Calu3 (cell line): ENCODE measurements at regions not wholly inside any gene's neighbourhood (a gene's known extent, or its start where the extent isn't known, plus 50 kb on each side); places are given as distances from the start of the nearest gene placed in this dataset.

Source experiments
- BruUV-seq: library from RNA; stranded (reverse); fragments of 400-500 nt; replicated peaks from 2 replicates; lab custom pipeline; 2021; lab: Mats Ljungman, UMichigan
- CTCF ChIA-PET: fragments of 300-600 bp; sonication (Branson Sonifier 250); formaldehyde crosslinking; loops from one replicate; lab custom pipeline; 2022; ENCODE audit warnings: antibody characterized with exemption; lab: Charles Lee
- DNase-seq: peaks from one replicate; pipeline ENCODE4 v3.0.0; 2022
- H3K27ac Mint-ChIP-seq: one replicate; pipeline ENCODE4 v1.8.0; 2022; ENCODE audit warnings: mixed read lengths; ENCODE audit not compliant: unreplicated experiment
- H3K27me3 Mint-ChIP-seq: one replicate; pipeline ENCODE4 v1.8.0; 2022; ENCODE audit warnings: mixed read lengths; ENCODE audit not compliant: unreplicated experiment
- H3K36me3 Mint-ChIP-seq: one replicate; pipeline ENCODE4 v1.8.0; 2022; ENCODE audit warnings: mild to moderate bottlenecking, moderate library complexity, mixed read lengths; ENCODE audit not compliant: insufficient read depth, unreplicated experiment
- H3K4me1 Mint-ChIP-seq: one replicate; pipeline ENCODE4 v1.8.0; 2022; ENCODE audit warnings: mild to moderate bottlenecking, low read depth, mixed read lengths; ENCODE audit not compliant: unreplicated experiment
- H3K4me3 Mint-ChIP-seq: one replicate; pipeline ENCODE4 v1.8.0; 2022; ENCODE audit warnings: mild to moderate bottlenecking, low read depth, moderate library complexity, mixed read lengths; ENCODE audit not compliant: unreplicated experiment
- H3K9me3 Mint-ChIP-seq: one replicate; pipeline ENCODE4 v1.8.0; 2022; ENCODE audit warnings: low read depth, mixed read lengths; ENCODE audit not compliant: unreplicated experiment
- intact Hi-C: fragments of 100-400 bp; cut with micrococcal nuclease; formaldehyde crosslinking; loops from one replicate; pipeline ENCODE4 v1.10.0; 2022; ENCODE audit not compliant: unreplicated experiment
- TF ChIP-seq, protein P1 (sequence below): fragments of 200-600 bp; IDR thresholded peaks from one replicate; pipeline ENCODE4 v1.8.0; 2022; ENCODE audit warnings: antibody characterized with exemption; ENCODE audit not compliant: unreplicated experiment

GRCh38 chr16:64585367-64585766, 536.5 kb downstream of the CDH11 start:
- BruUV-seq, result no TSS peak
- no peaks in the 10 kb centered on the region for H3K27me3 Mint-ChIP-seq

DNA sequence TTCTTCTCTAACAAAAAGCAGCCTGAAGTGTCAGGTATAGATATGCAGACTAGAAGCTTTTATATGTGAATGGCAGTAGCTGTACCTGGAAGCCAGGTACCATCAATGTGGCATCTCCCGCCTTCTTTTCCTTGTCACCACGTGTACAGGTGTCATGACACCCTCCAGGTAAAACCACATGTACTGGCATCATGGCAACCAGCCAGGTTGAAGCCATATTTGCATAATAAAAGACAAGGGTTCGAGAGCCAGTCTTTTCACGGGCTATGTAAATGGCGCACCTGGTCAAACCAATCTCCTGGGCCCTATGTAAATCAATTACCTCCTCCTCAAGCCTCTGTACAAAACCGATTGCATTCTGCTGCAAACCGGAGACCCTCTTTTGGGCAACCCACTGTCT, 541.3 kb downstream of the CDH11 start:
- Mint-ChIP-seq H3K27me3 (no peaks in the 10 kb centered on the region), H3K36me3 (no peaks in the 10 kb centered on the region), H3K27ac (no peak overlapping the region), H3K9me3 (peaks cover 14% of the 10 kb centered on the region), H3K4me1 (no peaks in the 10 kb centered on the region), H3K4me3 (no peak overlapping the region)
- CTCF ChIA-PET, result no interaction called here
- TF ChIP-seq, protein P1, sequence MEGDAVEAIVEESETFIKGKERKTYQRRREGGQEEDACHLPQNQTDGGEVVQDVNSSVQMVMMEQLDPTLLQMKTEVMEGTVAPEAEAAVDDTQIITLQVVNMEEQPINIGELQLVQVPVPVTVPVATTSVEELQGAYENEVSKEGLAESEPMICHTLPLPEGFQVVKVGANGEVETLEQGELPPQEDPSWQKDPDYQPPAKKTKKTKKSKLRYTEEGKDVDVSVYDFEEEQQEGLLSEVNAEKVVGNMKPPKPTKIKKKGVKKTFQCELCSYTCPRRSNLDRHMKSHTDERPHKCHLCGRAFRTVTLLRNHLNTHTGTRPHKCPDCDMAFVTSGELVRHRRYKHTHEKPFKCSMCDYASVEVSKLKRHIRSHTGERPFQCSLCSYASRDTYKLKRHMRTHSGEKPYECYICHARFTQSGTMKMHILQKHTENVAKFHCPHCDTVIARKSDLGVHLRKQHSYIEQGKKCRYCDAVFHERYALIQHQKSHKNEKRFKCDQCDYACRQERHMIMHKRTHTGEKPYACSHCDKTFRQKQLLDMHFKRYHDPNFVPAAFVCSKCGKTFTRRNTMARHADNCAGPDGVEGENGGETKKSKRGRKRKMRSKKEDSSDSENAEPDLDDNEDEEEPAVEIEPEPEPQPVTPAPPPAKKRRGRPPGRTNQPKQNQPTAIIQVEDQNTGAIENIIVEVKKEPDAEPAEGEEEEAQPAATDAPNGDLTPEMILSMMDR, result no peak
- intact Hi-C loops, result no loop called here
- DNase-seq, result no peak
- no TSS peak for BruUV-seq

More at GRCh38 chr16:64585367-64585766, 536.5 kb downstream of the CDH11 start:
- H3K9me3 Mint-ChIP-seq, result peaks cover 17% of the 10 kb centered on the region
- DNase-seq, result no peak
- intact Hi-C loops, result no loop called here
- no peak overlapping the region for H3K27ac Mint-ChIP-seq
- H3K4me1 Mint-ChIP-seq, result no peaks in the 10 kb centered on the region
- TF ChIP-seq, protein P1, result no peak
- CTCF ChIA-PET, result no interaction called here
- H3K4me3 Mint-ChIP-seq, result no peak overlapping the region
- no peaks in the 10 kb centered on the region for H3K36me3 Mint-ChIP-seq

DNA sequence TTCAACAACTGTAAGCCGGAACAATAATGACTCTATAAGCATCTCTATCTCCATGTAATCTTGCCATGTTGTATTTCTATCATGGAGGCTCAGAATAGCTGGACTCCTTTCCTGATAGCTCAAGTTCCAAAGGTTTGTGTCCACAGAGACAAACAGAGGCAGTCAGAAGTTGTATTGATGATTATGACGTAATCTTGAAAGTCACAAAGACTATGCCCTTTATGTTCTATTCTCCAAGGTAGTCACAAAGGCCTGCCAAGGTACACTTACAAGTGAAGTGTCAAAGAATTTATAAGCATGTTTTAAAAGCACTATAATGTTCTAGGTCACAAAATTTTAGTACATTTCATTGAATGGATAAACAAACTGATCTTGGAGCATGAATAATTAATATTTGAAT, 542.2 kb downstream of the CDH11 start:
- TF ChIP-seq, protein P1, result no peak
- intact Hi-C loops, result no loop called here
- Mint-ChIP-seq H3K4me1 (no peaks in the 10 kb centered on the region), H3K36me3 (no peaks in the 10 kb centered on the region), H3K27me3 (no peaks in the 10 kb centered on the region), H3K27ac (no peak overlapping the region), H3K4me3 (no peak overlapping the region), H3K9me3 (peaks cover 11% of the 10 kb centered on the region)
- DNase-seq, result no peak
- no TSS peak for BruUV-seq
- CTCF ChIA-PET, result no interaction called here

DNA sequence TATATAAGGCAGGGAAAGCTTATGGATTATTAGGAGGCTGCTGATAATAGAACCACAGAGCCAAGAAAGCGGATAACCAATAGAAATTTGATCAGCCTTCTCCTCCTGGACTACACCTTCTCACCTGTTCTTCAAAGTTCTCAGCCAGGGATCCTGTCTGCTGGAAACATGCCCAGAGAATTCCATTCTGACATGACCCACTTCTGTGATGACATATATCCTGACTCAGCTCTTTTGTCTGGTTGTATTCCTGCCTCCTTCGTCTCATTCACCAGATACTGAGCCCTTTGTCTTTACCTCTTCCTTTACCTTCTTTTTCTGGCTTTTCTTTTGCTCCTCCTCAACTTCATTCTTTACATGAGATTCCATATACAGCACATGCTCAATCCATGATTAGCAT, 576.1 kb downstream of the CDH11 start:
- Mint-ChIP-seq H3K27ac (no peak overlapping the region), H3K27me3 (no peaks in the 10 kb centered on the region), H3K4me3 (no peak overlapping the region), H3K36me3 (no peaks in the 10 kb centered on the region), H3K4me1 (no peaks in the 10 kb centered on the region), H3K9me3 (peaks cover 16% of the 10 kb centered on the region)
- intact Hi-C loops, result no loop called here
- no peak for DNase-seq
- CTCF ChIA-PET, result no interaction called here
- TF ChIP-seq, protein P1, result no peak
- BruUV-seq, result no TSS peak

GRCh38 chr16:64544859-64545258, 577.0 kb downstream of the CDH11 start:
- peaks cover 16% of the 10 kb centered on the region for H3K9me3 Mint-ChIP-seq
- no peaks in the 10 kb centered on the region for H3K27me3 Mint-ChIP-seq
- no peaks in the 10 kb centered on the region for H3K36me3 Mint-ChIP-seq
- BruUV-seq, result no TSS peak
- no peak overlapping the region for H3K27ac Mint-ChIP-seq
- H3K4me1 Mint-ChIP-seq, result no peaks in the 10 kb centered on the region
- TF ChIP-seq, protein P1, result no peak
- CTCF ChIA-PET, result no interaction called here
- no peak for DNase-seq
- intact Hi-C loops, result no loop called here
- no peak overlapping the region for H3K4me3 Mint-ChIP-seq
